Fibroblast of lung (primary cell): ENCODE measurements at regions not wholly inside any gene's neighbourhood (a gene's known extent, or its start where the extent isn't known, plus 50 kb on each side); places are given as distances from the start of the nearest gene placed in this dataset.

Experiments
- DNase-seq, 2 donors: peaks; one replicate each; pipeline versions ENCODE4 v3.0.0 to v3.0.0-alpha.2; 2010; ENCODE audit warnings: low read depth in 2 of 2
- H2AFZ ChIP-seq: 2 replicates; pipeline ENCODE4 v1.5.1; 2012; ENCODE audit warnings: low read length, control low read depth, inconsistent platforms
- H3K27ac ChIP-seq: 2 replicates; pipeline ENCODE4 v1.5.1; 2011; ENCODE audit warnings: low read length, control low read depth; ENCODE audit not compliant: insufficient read depth
- H3K27me3 ChIP-seq: 2 replicates; pipeline ENCODE4 v1.5.1; 2011; ENCODE audit warnings: mild to moderate bottlenecking, low read length; ENCODE audit not compliant: control insufficient read depth, insufficient read depth
- H3K36me3 ChIP-seq: 2 replicates; pipeline ENCODE4 v1.5.1; 2011; ENCODE audit warnings: low read length; ENCODE audit not compliant: control insufficient read depth, insufficient read depth
- H3K4me1 ChIP-seq: 2 replicates; pipeline ENCODE4 v1.5.1; 2011; ENCODE audit warnings: low read length; ENCODE audit not compliant: control insufficient read depth, insufficient read depth; ENCODE audit errors: extremely low read depth
- H3K4me2 ChIP-seq: 2 replicates; pipeline ENCODE4 v1.5.1; 2011; ENCODE audit warnings: low read length, control low read depth; ENCODE audit not compliant: insufficient read depth; ENCODE audit errors: extremely low read depth
- H3K4me3 ChIP-seq, 4 experiments: fragments of 200-600 bp in 1 of 4; sonication (generic) in 1 of 4; replicated peaks in 1 of 4; 2 replicates each; pipeline ENCODE4 v1.5.1; 2011 to 2016; ENCODE audit warnings: low read length in 4 of 4, low read depth in 3 of 4, mild to moderate bottlenecking in 3 of 4, control low read depth in 2 of 4, inconsistent platforms in 1 of 4, mixed read lengths in 1 of 4; ENCODE audit not compliant: insufficient read depth in 1 of 4; ENCODE audit errors: control extremely low read depth in 1 of 4
- H3K79me2 ChIP-seq: 2 replicates; pipeline ENCODE4 v1.5.1; 2012; ENCODE audit warnings: mild to moderate bottlenecking, low read length, inconsistent platforms; ENCODE audit not compliant: control insufficient read depth, insufficient read depth
- H3K9ac ChIP-seq: 2 replicates; pipeline ENCODE4 v1.5.1; 2011; ENCODE audit warnings: mild to moderate bottlenecking, low read length, control low read depth; ENCODE audit not compliant: insufficient read depth
- H3K9me3 ChIP-seq: 2 replicates; pipeline ENCODE4 v1.5.1; 2012; ENCODE audit warnings: low read depth, low read length; ENCODE audit not compliant: control insufficient read depth, insufficient read depth
- H4K20me1 ChIP-seq: 2 replicates; pipeline ENCODE4 v1.5.1; 2011; ENCODE audit warnings: low read length; ENCODE audit not compliant: control insufficient read depth, insufficient read depth; ENCODE audit errors: extremely low read depth
- EZH2 ChIP-seq: IDR thresholded peaks from 2 replicates; pipeline ENCODE4 v1.5.1; 2012; ENCODE audit warnings: low read length, control low read depth, mild to moderate bottlenecking; ENCODE audit errors: missing control alignments
- TF ChIP-seq, protein P1 (sequence below), 2 donors: IDR thresholded peaks in 1 of 2; conservative IDR thresholded peaks in 1 of 2; 1 replicate in 1 of 2; 2 replicates in 1 of 2; pipeline ENCODE4 v1.5.1; 2011 to 2012; ENCODE audit warnings: low read length in 2 of 2, control low read depth in 1 of 2, inconsistent platforms in 1 of 2, low read depth in 1 of 2, mild to moderate bottlenecking in 1 of 2

DNA sequence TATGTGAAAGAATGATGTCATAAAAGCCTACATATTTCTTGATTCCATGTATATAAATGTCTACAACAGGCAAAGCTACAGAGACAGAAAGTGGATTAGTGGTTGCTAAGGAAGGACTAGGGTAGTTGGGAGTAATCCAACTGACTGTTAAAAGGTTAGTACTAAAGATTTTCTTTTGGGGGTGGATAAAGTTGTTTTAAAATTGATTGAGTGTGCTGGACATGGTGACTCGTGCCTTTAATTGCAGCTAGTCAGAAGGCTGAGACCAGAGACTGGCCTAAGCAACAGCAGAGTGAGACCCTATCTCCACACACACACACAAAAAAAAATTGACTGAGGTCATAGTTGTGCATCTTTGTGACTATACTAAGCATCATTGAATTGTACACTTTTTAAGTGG lies 234.3 kb downstream of the C12orf50 start:
- no peak for DNase-seq
- Histone ChIP-seq H3K27ac (no peak overlapping the region), H3K9me3 (no peaks in the 10 kb centered on the region), H3K36me3 (no peaks in the 10 kb centered on the region), H3K4me2 (no peak overlapping the region), H3K79me2 (no peaks in the 10 kb centered on the region), H4K20me1 (no peaks in the 10 kb centered on the region), H2AFZ (no peak overlapping the region), H3K4me3 (no peak overlapping the region), H3K4me1 (no peaks in the 10 kb centered on the region), H3K27me3 (no peaks in the 10 kb centered on the region), H3K9ac (no peak overlapping the region)
- TF ChIP-seq, protein P1, sequence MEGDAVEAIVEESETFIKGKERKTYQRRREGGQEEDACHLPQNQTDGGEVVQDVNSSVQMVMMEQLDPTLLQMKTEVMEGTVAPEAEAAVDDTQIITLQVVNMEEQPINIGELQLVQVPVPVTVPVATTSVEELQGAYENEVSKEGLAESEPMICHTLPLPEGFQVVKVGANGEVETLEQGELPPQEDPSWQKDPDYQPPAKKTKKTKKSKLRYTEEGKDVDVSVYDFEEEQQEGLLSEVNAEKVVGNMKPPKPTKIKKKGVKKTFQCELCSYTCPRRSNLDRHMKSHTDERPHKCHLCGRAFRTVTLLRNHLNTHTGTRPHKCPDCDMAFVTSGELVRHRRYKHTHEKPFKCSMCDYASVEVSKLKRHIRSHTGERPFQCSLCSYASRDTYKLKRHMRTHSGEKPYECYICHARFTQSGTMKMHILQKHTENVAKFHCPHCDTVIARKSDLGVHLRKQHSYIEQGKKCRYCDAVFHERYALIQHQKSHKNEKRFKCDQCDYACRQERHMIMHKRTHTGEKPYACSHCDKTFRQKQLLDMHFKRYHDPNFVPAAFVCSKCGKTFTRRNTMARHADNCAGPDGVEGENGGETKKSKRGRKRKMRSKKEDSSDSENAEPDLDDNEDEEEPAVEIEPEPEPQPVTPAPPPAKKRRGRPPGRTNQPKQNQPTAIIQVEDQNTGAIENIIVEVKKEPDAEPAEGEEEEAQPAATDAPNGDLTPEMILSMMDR (conservative IDR thresholded peaks at IDR 0.05 in 1 of 2, IDR thresholded peaks at IDR 0.05 in 1 of 2; ENCODE audit: low read depth in 1 of 2, low read length in 2 of 2), result no peak
- TF ChIP-seq EZH2, result no peak

DNA sequence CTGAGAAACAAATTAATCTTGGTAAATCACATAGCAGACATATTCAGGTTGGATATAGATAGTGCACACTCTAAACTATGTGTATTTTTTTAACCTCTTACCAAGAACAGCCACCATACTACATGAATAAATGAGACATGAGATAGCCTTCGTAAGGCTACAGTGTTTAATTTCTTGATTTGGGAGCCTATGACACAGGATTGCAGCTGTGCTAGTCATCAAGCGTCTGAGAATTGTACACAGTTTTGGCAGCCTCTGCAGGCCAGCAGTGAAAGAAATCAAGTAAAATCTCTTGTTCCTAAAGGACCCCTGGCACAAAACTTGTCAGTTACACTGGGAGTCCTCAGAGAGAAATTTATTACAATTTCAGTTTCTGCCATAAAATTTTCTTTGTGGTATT lies 236.1 kb downstream of the C12orf50 start:
- no peak overlapping the region for H3K9ac ChIP-seq
- H4K20me1 ChIP-seq, result no peaks in the 10 kb centered on the region
- DNase-seq, result peak; percentile 73 to 84
- no peak overlapping the region for H3K27ac ChIP-seq
- no peak overlapping the region for H3K4me2 ChIP-seq
- H3K4me1 ChIP-seq, result no peaks in the 10 kb centered on the region
- no peaks in the 10 kb centered on the region for H3K9me3 ChIP-seq
- no peaks in the 10 kb centered on the region for H3K79me2 ChIP-seq
- no peaks in the 10 kb centered on the region for H3K36me3 ChIP-seq
- TF ChIP-seq, protein P1 (conservative IDR thresholded peaks at IDR 0.05 in 1 of 2, IDR thresholded peaks at IDR 0.05 in 1 of 2; ENCODE audit: low read depth in 1 of 2, low read length in 2 of 2), result no peak
- TF ChIP-seq EZH2, result no peak
- no peak overlapping the region for H3K4me3 ChIP-seq
- no peaks in the 10 kb centered on the region for H3K27me3 ChIP-seq
- no peak overlapping the region for H2AFZ ChIP-seq

DNA sequence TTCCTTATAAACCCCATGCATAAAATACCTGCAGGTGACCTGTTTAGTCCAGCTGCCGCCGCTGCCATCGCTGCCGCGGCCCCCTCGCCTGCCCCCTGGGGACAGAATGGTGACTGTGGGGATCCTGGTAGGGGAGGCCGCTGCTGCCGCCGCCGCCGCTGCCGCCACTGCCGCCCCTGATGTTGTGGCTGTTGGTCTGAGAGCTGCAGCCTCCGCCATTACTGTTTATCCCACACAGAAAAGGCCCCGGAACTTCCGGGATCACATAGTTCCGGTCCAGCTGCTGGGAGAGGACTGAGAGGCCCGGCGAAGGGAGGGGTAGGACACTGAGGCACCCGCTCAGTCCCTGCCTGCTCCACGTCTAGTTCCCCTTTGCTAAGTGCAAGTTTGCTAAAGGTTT lies 244.9 kb downstream of the C12orf50 start:
- Histone ChIP-seq H3K27ac (no peak overlapping the region), H3K79me2 (no peaks in the 10 kb centered on the region), H2AFZ (no peak overlapping the region), H3K9me3 (no peaks in the 10 kb centered on the region), H3K27me3 (no peaks in the 10 kb centered on the region), H3K4me2 (no peak overlapping the region), H3K36me3 (no peaks in the 10 kb centered on the region), H3K4me1 (no peaks in the 10 kb centered on the region), H4K20me1 (no peaks in the 10 kb centered on the region), H3K4me3 (no peak overlapping the region), H3K9ac (no peak overlapping the region)
- no peak for TF ChIP-seq EZH2
- TF ChIP-seq, protein P1 (conservative IDR thresholded peaks at IDR 0.05 in 1 of 2, IDR thresholded peaks at IDR 0.05 in 1 of 2; ENCODE audit: low read depth in 1 of 2, low read length in 2 of 2), result no peak
- no peak for DNase-seq
